Right ventricle myocardium inferior (tissue), 1 donor: ENCODE measurements at regions not wholly inside any gene's neighbourhood (a gene's known extent, or its start where the extent isn't known, plus 50 kb on each side); places are given as distances from the start of the nearest gene placed in this dataset.
"Not testable (repeated sequence)": the region's sequence is repeated elsewhere in the genome, so short reads cannot be mapped to it uniquely, and the experiment has no call there.

Source experiments
- ATAC-seq: fragments of 200-7000 bp; cut with Tn5 transposase; one replicate; pipeline ENCODE4 v1.9.1; 2020; ENCODE audit warnings: mild to moderate bottlenecking, moderate library complexity
- DNase-seq: peaks from one replicate; pipeline ENCODE4 v3.0.0; 2021; ENCODE audit errors: missing footprints
- intact Hi-C: fragments of 100-400 bp; cut with DNase I; formaldehyde crosslinking; loops from one replicate; pipeline ENCODE4 v1.11.0; 2022
- donor health status: DM: no; HTN: yes; CAD: no; lungs with severe emphysema.

GRCh38 chr10:3936422-3937040, 151.5 kb upstream of the KLF6 start:
- no peak for DNase-seq
- intact Hi-C loops = no loop called here

GRCh38 chr10:3935933-3936359, 150.9 kb upstream of the KLF6 start:
- intact Hi-C loops = no loop called here
- DNase-seq (no peak), ATAC-seq (no peak)

More at GRCh38 chr10:3936422-3937040, 151.5 kb upstream of the KLF6 start:
- no peak for ATAC-seq

- DNase-seq = no peak
- intact Hi-C loops = no loop called here
- ATAC-seq = peak; percentile 87
Observed at GRCh38 chr10:3935141-3935540, 150.1 kb upstream of the KLF6 start.

GRCh38 chr10:3933733-3934132, 148.7 kb upstream of the KLF6 start:
- intact Hi-C loops = no loop called here

GRCh38 chr10:3932597-3933375, 147.8 kb upstream of the KLF6 start:
- intact Hi-C loops = no loop called here
- no peak for ATAC-seq
- no peak for DNase-seq

More at GRCh38 chr10:3933733-3934132, 148.7 kb upstream of the KLF6 start:
- DNase-seq = no peak
- no peak for ATAC-seq

GRCh38 chr10:3931901-3932300, 146.9 kb upstream of the KLF6 start:
- intact Hi-C loops = no loop called here
- ATAC-seq (no peak), DNase-seq (no peak)

- intact Hi-C loops = no loop called here
- DNase-seq (no peak), ATAC-seq (no peak)
Observed at GRCh38 chr10:3931224-3931623, 146.2 kb upstream of the KLF6 start.

GRCh38 chr10:3928569-3928968, 143.6 kb upstream of the KLF6 start:
- no peak for ATAC-seq

GRCh38 chr10:3928078-3928477, 143.1 kb upstream of the KLF6 start:
- no peak for ATAC-seq
- DNase-seq = no peak
- intact Hi-C loops = no loop called here

More at GRCh38 chr10:3928569-3928968, 143.6 kb upstream of the KLF6 start:
- DNase-seq = no peak
- intact Hi-C loops = no loop called here

- peak; percentile 38 for ATAC-seq
- DNase-seq = no peak
- intact Hi-C loops = no loop called here
Observed at GRCh38 chr10:3926675-3927525, 141.9 kb upstream of the KLF6 start.

- intact Hi-C loops = no loop called here
- ATAC-seq (no peak), DNase-seq (no peak)
Observed at GRCh38 chr10:3926258-3926657, 141.2 kb upstream of the KLF6 start.

GRCh38 chr10:3925184-3925583, 140.2 kb upstream of the KLF6 start:
- ATAC-seq (no peak), DNase-seq (no peak)
- intact Hi-C loops = no loop called here

- no peak for DNase-seq
- intact Hi-C loops = no loop called here
- no peak for ATAC-seq
Observed at GRCh38 chr10:3924344-3924743, 139.3 kb upstream of the KLF6 start.

- no peak for DNase-seq
- intact Hi-C loops = no loop called here
- no peak for ATAC-seq
Observed at GRCh38 chr10:3923033-3923432, 138.0 kb upstream of the KLF6 start.

- intact Hi-C loops = no loop called here
- DNase-seq (no peak), ATAC-seq (peak; percentile 75)
Observed at GRCh38 chr10:3919709-3920308, 134.8 kb upstream of the KLF6 start.

- ATAC-seq, intact Hi-C loops, DNase-seq: not testable (repeated sequence)
Observed at GRCh38 chr10:3917392-3917791, 132.4 kb upstream of the KLF6 start.

- DNase-seq = no peak
- ATAC-seq = no peak
Observed at GRCh38 chr10:3914733-3915132, 129.7 kb upstream of the KLF6 start.

GRCh38 chr10:3911713-3912442, 126.9 kb upstream of the KLF6 start:
- ATAC-seq (peak; percentile 88), DNase-seq (no peak)
- intact Hi-C loops = loop anchor here (2.0 to 5.0 kb wide), 7 partner anchors 60 to 750 kb away; partner anchors contain the start of gene KLF6

More at GRCh38 chr10:3914733-3915132, 129.7 kb upstream of the KLF6 start:
- intact Hi-C loops = loop anchor here (5.0 kb wide), 5 partner anchors 62 to 748 kb away; no protein-coding TSS in a partner anchor
